ENCODE measurements at regions not wholly inside any gene's neighbourhood (a gene's known extent, or its start where the extent isn't known, plus 50 kb on each side); places are given as distances from the start of the nearest gene placed in this dataset.

DNA sequence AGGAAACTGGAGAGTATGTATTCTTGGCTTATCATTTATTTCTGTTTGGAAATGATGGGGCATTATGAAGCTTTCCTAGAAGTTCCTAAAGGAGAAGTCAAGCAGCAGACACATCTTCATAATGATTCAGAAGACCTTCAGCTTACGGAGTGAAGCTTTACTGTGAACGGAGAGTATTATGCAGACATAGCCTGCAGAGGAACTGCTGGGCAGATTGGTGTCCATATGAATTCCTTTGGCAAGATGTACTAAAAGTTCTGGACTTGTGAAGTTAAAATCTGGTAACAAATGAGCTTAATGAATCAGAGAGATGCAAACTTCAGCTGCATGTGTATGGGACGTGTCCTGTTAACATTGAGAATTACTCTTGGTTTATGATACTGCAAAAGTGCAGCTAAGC is 60.1 kb downstream of the NABP1 start:
- no peak for DNase-seq (ENCODE audit: low read depth)

DNA sequence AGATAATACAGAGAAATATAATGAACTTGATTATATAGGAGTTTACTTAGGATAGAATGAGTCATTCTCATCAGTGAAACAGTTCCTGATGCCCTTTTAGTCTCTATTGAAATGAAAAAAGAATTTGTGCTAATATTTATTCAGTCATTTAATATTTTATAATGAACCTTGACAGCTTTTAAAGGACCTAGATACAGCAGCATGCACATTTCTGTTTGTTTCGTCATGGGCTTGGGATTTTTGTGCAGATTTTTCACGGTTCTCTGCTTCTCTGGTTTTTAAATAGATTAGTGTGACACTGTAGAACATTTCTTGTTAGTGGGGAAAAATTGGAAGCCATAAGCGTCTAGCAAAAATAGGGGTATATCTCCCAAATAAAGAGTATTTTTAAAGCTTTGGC is 60.7 kb downstream of the NABP1 start:
- no peak for DNase-seq (ENCODE audit: low read depth)

DNA sequence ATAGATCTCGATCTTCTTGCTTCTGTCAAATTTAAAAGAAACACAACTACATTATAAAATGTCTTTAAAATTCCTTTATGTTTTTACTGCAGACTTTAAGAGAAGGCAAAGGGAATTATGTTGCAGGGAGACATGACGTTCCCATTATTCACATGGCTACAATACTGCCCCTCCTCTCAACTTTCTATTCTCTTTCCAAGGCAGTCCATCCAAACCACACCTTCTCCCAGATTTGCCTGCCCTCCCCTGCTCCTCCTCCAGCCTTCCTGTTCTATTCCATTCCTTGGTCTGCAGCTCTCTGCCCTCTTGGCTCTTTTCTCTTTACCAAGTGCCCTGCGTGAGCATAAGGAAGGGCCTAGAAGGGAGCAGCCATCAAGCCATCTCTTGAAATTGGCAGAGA is 61.3 kb downstream of the NABP1 start:
- DNase-seq (ENCODE audit: low read depth) = no peak

DNA sequence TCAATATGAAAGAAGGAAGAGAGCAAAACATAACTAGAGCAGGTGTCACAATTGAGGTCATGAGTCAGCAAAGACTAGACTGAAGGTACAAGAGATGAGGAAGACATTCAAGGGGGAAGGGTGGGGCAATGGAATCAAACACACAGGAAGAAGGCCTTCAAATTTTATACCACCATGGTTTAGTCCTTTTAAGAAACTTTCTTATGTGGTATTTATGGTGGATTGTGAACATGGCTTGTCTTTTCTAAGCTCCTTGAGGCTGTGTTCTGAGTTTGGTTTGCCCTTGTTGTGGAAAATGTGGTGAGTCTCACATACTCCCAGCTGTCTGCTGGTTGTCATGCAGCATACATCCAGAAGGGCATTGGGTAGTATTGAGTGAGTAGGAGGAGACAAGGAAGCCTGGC is 62.1 kb downstream of the NABP1 start:
- no peak for DNase-seq (ENCODE audit: low read depth)

DNA sequence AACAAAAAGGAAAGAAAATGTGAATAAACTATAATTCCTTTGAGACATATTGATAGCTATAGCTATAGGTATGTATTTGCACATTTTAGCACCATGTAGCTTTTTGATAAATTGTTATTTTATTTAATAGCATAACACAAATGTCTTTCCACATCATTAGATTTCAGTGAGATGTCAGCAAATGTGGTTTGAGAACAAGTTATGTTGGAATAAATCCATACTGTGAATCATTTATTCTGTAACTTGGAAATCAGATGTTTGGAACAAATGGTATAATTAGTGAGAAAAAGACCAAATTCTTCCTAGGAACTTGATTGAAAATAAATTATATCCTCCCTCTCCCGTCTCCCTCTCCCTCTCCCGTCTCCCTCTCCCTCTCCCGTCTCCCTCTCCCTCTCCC is 62.8 kb downstream of the NABP1 start:
- peak; percentile 29 for DNase-seq (ENCODE audit: low read depth)

DNA sequence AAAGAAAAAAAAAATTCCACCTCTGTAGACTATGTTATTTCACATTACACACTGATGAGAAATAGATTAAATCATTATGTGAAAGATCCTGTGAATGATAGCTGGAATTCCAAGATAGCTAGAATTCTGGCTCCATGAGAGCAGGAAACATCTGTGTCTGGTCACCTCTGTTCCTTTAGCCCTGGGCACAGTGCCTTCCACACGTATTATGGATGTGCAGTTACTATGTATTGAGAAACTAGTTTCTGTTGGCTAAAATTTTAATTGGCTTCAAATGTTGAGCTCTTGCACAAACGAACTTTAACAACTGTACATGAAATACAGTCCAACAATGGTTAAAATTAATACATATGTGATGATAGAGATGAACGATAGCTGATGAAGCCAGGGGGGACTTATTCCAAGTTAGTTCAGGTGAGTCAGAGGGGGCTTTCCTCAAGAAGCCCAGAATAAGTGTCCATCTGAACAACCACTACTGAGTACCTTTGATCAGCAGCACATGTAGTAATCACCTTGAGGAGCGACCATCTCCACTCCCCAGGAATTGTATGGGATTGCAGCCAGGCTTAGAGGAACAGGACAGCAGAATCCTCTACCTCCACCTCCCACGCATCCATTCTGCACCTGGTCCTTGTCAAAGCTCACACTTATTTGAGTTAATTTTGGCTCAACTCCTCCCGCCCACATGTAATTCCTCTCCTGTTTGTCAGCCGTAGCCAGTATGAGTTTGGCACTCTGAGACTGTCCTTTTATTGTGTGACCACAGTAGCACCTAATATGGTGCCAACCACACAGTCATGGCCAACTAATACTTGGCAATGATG is 68.6 kb downstream of the NABP1 start:
- DNase-seq (ENCODE audit: low read depth) = peak; percentile 60

DNA sequence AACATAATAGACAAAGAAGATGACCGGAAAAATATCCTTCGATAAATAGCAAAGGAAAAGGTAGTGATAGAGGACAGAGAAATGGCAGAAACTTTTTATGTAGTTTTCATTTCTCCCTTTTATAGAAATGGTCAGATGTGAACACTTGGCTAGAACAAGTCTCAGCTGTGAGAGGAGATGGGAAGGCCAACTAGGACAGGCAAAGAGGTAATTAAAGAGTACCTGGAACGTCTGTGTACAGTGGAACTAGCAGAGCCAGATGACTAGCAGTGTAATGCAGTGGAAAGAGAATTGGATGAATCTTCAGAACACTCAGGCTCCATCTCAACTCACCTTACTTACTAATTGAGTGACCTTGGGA is 69.2 kb downstream of the NABP1 start:
- DNase-seq (ENCODE audit: low read depth) = no peak

DNA sequence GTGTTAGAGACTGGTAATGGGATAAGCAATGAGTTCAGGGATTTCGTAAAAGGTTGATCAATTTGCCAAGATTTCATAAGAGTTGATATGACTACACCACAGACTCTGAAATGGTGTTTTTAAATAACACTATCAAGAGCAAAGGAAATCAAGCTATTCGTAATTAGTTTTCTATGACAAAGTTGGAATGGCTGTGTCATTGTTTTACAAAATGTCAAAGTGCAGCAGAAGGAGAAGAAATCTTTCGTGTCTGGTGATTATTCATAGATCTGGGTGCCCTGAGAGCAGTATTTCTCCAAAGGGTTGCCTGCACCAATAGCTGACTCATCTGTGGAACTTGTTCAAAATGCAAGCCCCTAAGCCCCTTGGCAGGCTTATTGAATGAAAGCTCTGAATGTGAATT is 70.1 kb downstream of the NABP1 start:
- no peak for DNase-seq (ENCODE audit: low read depth)

DNA sequence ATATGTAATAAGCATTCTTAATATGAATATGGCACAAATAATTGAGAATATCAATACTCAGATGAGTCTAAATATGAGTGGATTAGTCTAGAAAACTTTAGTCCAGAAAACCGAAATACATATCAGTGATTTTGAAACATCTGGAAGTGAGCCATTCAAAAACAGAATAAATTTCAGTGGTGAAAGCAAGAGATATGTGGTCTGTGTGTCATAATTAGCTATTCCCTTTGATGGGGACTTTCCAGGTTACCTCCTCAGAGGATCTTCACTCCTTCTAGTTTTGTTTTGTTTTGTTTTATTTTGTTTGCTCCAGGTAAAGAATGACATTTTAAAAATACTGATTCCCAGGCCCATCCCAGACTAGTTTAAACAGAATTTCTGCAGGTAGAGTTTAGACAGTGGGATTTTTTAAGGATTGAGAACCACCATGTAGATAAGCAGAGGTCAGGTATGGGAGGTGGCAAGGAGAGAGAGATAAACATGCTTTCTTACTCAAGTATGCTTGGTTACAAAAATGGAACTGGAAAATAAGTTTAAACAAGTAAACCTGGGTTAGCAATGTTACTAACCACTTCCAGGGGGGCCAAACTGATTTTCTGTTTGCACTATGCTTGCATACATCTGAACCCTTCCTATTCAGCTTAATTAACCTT is 70.7 kb downstream of the NABP1 start:
- no peak for DNase-seq (ENCODE audit: low read depth)

DNA sequence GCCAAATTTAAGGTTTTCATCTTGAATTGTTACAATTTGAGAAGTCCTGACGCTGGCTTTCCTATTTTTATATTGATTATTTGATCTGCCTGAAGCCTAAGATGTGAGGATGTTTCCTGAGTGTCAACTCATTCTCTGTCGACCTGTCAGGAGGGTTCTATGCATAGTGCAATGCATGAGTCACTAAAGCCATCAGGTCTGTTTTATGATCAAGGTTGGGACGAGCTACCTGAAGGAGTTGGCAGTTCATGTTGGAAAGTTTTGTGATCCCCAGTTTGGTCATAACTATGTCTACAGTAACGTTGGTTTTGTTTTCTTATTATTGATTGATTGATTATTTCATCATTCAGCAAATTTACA is 71.2 kb downstream of the NABP1 start:
- no peak for DNase-seq (ENCODE audit: low read depth)

DNA sequence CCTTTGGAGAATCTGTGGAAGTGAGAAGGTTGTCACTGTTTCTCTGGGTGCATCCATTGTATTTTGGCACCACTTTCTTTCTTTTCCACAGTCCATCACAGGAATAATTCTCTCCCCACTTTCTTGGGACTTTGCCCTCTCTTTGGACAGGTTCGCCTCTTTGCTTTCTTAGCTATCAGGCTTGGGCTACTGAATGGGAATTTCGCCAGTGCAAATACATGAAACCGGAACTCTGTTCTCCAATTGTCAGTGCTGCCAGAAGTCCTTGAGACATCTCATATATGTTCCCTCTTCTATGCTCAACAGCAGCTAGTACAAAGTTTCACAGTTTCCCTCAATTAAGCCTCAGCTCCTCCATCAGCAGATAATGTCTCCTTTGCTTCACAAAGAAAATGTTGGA is 76.2 kb downstream of the NABP1 start:
- DNase-seq (ENCODE audit: low read depth) = no peak

DNA sequence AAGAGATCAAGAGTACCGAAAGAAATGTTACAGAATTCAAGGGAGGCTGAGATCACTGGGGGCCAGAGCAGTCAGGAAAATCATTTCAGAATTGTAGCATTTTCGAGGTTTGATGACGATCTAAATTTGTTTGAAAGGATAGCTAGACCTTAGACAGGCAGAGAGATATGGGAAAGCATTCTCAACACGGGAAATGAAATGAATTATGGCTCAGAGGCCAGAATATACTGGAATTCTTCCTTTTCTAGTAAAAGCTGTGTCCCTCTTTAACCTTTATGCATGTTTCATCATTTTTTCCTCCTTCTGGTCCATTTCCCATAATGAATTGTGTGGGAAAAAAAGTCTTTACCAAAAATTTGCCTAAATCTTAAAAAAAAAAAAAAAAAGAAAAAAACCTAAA is 78.8 kb downstream of the NABP1 start:
- DNase-seq (ENCODE audit: low read depth) = no peak

DNA sequence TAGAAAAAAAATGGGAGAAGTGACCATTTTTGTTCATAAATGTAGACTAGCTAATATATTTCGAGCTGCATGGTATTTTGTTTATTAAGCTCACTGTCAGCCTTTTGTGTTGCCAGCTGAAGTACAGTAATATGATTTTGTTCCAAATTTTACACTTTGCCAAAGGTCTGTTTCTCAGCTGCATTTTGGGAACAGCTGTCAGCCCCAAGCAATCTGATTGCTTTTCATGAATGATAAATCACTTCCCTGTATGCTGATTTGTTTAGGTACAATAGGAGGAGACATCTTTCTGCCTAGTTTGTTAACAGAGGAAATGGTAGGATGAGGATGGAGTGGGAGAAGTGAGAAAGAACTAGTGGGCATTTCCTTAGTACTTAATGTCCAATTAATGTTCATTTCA is 79.3 kb downstream of the NABP1 start:
- DNase-seq (ENCODE audit: low read depth) = no peak

DNA sequence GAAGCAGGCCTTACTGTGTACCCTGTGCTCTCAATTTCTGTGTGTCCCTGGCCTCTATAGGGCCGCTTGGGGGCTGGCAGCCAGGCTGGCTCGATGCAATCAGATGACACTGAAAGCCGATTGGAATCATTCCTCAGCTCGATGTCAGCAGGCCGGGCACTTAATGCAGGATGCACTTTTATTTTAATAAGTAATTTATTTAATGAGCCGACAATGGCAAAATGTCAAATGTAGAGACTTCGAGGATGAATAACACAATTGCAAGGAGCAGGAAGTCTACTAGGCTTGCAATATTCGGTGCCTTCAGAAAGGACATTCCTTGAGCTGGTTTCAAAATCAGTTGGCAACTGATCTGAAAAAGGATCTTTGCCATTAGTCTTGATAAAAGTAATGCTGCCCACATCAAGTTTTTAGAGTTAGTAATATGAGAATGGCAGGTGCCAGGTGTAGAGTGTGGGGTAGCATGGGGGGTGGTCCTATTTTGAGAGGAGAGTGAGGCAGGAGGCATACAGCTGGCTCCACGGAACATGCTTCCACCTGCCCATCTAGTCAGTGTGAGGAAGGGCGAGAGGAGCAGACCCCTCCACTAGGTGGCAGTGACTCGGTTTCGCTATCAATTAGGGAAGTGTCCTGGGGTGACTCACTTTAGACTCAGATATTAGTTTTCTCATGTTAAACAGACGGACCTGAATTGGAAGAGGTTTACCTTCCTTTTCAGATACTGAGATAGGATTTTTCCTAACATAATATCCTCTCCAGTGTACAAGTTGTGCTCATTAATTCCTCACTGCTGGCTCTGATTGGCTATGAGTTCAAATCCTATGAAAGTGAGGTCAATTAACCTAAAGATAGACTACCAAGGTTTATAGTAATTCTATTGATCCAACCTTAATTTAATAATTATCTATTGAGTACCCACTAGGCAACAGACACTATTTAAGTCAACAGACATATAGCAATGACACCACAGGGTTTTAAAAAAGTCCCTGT is 80.9 kb downstream of the NABP1 start:
- no peak for DNase-seq (ENCODE audit: low read depth)

DNA sequence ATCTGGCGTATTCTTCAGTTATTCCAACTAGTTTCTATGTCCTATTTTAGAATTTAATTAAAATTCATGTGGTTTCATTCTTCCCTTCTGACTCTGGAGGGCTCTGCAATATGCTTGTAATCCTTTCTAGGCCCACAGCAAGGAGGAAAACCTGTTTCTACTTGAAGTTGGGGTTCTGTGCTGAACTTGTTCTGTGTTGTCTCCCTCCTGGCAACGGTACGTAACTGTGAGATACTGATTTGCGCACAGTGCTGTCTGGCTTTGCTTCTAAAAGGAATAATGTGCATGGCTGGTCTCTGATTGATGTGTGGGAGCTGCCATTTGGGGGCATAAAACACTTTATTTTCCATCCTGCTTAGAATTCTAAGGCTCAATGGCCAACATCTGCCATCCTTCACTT is 81.7 kb downstream of the NABP1 start:
- no peak for DNase-seq (ENCODE audit: low read depth)

DNA sequence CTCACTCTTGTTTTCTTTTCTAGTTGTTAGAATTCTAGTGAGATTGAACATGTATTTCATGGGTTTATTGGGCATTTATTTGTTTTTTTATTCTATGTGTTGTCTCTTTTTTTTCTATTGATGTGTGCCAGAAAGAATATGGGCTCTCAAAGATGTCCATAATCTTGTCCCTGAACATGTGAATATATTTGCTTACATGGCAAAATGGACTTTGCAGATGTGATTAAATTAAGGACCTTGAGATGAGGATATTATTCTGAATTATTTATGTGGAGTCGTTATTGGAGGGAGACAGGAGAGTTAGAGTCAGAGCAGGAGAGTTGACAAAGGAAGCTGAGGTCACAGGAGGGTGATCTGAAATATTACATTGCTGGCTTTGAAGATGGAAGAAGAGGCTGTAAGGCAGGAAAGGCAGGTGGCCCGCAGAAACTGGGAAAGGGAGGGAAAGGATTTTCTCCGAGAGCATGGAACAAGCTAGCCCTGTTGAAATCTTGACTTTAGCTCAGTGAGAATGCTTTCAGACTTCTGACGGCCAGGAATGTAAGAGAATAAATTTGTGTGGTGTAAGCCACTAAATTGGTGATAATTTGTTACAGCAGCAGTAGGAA is 82.8 kb downstream of the NABP1 start:
- DNase-seq (ENCODE audit: low read depth) = no peak

DNA sequence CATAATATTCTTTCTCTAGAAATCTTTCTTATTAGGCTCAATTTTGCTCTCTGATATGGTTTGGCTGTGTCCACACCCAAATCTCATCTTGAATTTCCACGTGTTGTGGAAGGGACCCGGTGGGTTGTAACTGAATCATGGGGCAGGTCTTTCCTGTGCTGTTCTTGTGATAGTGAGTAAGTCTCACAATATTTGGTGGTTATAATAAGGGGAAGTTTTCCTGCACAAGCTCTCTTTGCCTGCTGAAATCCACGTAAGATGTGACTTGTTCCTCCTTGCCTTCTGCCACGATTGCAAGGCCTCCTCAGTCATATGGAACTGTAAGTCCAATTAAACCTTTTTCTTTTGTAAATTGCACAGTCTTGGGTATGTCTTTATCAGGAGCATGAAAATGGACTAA is 73.8 kb downstream of the CAVIN2 start:
- DNase-seq (ENCODE audit: low read depth) = no peak

DNA sequence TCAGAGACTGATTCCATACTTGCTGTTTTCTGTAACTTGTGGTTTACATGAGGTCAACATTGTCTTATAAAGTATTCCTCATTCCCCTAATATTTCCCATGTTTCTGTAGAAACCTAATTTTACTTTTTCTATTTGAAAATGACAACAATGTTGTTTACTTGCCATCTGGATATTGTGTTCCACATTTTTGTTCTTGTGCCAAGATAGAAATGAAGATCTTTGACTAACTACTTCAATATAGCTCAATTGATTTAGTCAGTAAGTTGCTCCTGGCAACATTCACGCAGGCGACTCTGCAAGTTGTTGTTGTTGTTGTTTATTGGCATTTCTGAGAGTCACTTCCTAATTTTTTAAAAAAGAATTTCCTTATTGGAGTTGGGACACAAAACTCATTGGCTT is 69.5 kb downstream of the CAVIN2 start:
- DNase-seq (ENCODE audit: low read depth) = no peak

DNA sequence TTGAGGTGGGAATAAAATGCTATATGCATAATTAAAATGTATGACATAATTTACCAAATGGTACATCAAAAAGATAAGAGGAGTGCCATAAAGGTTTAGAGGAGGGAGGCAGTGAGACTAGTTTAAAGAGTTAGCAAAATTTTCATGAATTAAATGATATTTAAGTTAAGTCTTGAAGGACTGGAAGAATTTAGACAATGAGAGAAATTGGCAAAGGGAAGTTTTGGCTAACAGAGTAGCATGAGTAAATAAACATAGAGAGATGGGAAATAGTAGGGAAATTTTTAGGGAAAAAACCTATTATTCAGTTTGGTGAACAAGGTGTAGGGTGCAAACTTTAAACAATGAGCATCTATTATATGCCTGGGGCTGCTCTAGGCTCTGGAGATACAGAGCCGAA is 68.8 kb downstream of the CAVIN2 start:
- no peak for DNase-seq (ENCODE audit: low read depth)

DNA sequence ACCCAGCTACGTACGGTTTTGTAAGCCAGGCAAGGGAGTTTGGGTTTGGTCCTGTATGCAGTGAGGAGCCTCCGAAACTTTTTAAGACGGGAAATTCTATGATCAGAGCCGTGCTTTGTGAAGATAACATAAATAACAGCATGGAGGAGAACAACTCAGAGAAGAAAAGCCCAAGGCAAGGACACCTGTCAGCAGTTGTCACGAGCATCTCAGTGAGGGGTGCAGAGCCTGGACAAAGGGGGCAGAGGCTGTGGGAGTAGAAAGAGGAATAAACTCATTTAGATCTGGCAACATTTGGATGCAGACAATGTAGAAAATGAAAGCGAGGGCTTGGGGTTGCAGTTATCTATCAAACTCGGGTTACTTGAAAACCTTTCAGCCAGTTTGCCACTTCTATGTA is 64.5 kb downstream of the CAVIN2 start:
- DNase-seq (ENCODE audit: low read depth) = no peak

DNA sequence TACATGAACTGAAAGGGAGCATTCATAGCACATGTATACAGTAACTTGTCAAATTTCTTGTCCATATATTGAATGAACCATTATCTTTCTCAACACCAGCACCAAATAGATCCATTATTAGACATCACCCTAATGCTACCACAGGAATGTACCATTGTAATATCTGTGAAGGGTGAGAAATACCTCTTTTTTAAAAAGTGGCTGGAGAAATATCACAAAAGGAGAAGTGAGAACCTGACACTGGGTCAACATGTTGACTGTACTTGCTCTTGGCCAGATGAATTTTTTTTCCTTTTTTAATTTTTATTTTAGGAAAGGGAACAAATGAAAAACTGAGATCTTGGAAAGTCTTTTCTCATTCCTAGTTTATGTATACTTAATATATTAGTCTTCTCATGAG is 63.5 kb downstream of the CAVIN2 start:
- DNase-seq (ENCODE audit: low read depth) = no peak

All from forelimb muscle (tissue), 1 donor.